ENCODE measurements at regions not wholly inside any gene's neighbourhood (a gene's known extent, or its start where the extent isn't known, plus 50 kb on each side); places are given as distances from the start of the nearest gene placed in this dataset.

DNA sequence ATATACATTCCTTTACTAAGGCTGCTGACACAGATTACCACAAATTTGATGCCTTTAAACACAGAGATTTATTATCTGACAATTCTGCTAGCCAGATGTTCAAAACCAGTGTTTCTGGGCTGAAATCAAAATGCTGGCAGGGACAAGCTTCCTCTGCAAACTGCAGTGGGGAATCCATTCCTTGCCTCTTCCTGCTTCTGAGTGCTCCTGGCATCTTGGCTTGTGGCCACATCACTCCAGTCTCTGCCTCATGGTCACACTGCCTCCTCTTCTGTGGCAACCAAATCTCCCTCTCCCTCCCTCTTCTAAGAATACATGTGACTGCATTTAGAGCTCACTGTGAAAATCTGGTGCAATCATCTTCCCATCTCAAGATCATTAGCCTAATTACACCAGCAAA lies 235.7 kb downstream of the TTC8 start:
- H2AFZ ChIP-seq (ENCODE audit: low read depth, low read length): no peak overlapping the region
- H3K4me2 ChIP-seq (ENCODE audit: low read length): no peak overlapping the region
- H3K9ac ChIP-seq (ENCODE audit: low read length): no peak overlapping the region
- H4K20me1 ChIP-seq (ENCODE audit: insufficient read depth): no peaks in the 10 kb centered on the region
- no peak overlapping the region for H3K27ac ChIP-seq (ENCODE audit: low read length)
- no peak overlapping the region for H3K4me3 ChIP-seq (ENCODE audit: low read length)
- H3K9me3 ChIP-seq (ENCODE audit: low read length): no peaks in the 10 kb centered on the region
- no peaks in the 10 kb centered on the region for H3K9me2 ChIP-seq (ENCODE audit: insufficient read depth, low read length)
- no peaks in the 10 kb centered on the region for H3K36me3 ChIP-seq (ENCODE audit: insufficient read depth, low read length)
- TF ChIP-seq RAD21 (conservative IDR thresholded peaks at IDR 0.05) (no peak), EP300 (conservative IDR thresholded peaks at IDR 0.05; ENCODE audit: poor library complexity, severe bottlenecking) (no peak), EZH2 (IDR thresholded peaks at IDR 0.05; ENCODE audit: borderline replicate concordance, insufficient read depth, low read length, poor library complexity, severe bottlenecking) (no peak), SMC3 (conservative IDR thresholded peaks at IDR 0.05; ENCODE audit: poor library complexity) (no peak), MXI1 (conservative IDR thresholded peaks at IDR 0.05; ENCODE audit: poor library complexity, severe bottlenecking) (no peak), TAF1 (IDR thresholded peaks at IDR 0.05; ENCODE audit: low read depth) (no peak), POLR2AphosphoS5 (IDR thresholded peaks at IDR 0.05) (no peak)
- TF ChIP-seq, protein P1, sequence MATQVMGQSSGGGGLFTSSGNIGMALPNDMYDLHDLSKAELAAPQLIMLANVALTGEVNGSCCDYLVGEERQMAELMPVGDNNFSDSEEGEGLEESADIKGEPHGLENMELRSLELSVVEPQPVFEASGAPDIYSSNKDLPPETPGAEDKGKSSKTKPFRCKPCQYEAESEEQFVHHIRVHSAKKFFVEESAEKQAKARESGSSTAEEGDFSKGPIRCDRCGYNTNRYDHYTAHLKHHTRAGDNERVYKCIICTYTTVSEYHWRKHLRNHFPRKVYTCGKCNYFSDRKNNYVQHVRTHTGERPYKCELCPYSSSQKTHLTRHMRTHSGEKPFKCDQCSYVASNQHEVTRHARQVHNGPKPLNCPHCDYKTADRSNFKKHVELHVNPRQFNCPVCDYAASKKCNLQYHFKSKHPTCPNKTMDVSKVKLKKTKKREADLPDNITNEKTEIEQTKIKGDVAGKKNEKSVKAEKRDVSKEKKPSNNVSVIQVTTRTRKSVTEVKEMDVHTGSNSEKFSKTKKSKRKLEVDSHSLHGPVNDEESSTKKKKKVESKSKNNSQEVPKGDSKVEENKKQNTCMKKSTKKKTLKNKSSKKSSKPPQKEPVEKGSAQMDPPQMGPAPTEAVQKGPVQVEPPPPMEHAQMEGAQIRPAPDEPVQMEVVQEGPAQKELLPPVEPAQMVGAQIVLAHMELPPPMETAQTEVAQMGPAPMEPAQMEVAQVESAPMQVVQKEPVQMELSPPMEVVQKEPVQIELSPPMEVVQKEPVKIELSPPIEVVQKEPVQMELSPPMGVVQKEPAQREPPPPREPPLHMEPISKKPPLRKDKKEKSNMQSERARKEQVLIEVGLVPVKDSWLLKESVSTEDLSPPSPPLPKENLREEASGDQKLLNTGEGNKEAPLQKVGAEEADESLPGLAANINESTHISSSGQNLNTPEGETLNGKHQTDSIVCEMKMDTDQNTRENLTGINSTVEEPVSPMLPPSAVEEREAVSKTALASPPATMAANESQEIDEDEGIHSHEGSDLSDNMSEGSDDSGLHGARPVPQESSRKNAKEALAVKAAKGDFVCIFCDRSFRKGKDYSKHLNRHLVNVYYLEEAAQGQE (IDR thresholded peaks at IDR 0.05; ENCODE audit: borderline replicate concordance): no peak
- TF ChIP-seq, protein P2, sequence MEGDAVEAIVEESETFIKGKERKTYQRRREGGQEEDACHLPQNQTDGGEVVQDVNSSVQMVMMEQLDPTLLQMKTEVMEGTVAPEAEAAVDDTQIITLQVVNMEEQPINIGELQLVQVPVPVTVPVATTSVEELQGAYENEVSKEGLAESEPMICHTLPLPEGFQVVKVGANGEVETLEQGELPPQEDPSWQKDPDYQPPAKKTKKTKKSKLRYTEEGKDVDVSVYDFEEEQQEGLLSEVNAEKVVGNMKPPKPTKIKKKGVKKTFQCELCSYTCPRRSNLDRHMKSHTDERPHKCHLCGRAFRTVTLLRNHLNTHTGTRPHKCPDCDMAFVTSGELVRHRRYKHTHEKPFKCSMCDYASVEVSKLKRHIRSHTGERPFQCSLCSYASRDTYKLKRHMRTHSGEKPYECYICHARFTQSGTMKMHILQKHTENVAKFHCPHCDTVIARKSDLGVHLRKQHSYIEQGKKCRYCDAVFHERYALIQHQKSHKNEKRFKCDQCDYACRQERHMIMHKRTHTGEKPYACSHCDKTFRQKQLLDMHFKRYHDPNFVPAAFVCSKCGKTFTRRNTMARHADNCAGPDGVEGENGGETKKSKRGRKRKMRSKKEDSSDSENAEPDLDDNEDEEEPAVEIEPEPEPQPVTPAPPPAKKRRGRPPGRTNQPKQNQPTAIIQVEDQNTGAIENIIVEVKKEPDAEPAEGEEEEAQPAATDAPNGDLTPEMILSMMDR (IDR thresholded peaks at IDR 0.05; ENCODE audit: poor library complexity, severe bottlenecking): no peak
- H3K27me3 ChIP-seq (ENCODE audit: insufficient read depth, low read depth, low read length): no peaks in the 10 kb centered on the region
- H3F3A ChIP-seq (ENCODE audit: insufficient read depth, low read length, poor library complexity, severe bottlenecking): no peaks in the 10 kb centered on the region
- H3K79me2 ChIP-seq (replicated peaks; ENCODE audit: insufficient read depth, low read length): no peaks in the 10 kb centered on the region

DNA sequence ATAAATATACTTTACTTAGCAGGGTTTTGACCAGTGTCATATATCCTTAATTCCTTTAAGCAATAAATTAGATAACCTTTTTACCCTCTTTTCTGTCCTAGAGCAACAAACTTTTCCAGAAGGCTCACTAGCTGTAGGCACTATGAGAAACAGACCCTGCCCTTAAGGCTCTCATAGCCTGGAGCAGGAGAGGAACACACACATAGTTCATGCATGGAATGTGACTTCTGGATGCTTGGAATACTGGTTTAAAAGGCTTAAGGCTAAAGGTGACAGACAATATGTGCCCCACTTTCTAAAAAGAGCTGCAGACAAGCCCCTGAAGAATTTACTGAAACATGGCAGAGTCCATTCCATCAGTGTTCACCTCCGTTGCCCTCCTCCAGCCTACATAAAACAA lies 237.2 kb downstream of the TTC8 start:
- no peaks in the 10 kb centered on the region for H3F3A ChIP-seq (ENCODE audit: insufficient read depth, low read length, poor library complexity, severe bottlenecking)
- H3K4me2 ChIP-seq (ENCODE audit: low read length): no peak overlapping the region
- H3K9ac ChIP-seq (ENCODE audit: low read length): no peak overlapping the region
- no peaks in the 10 kb centered on the region for H4K20me1 ChIP-seq (ENCODE audit: insufficient read depth)
- H3K4me3 ChIP-seq (ENCODE audit: low read length): no peak overlapping the region
- TF ChIP-seq RAD21 (conservative IDR thresholded peaks at IDR 0.05): no peak
- TF ChIP-seq, protein P2 (IDR thresholded peaks at IDR 0.05; ENCODE audit: poor library complexity, severe bottlenecking): no peak
- H3K79me2 ChIP-seq (replicated peaks; ENCODE audit: insufficient read depth, low read length): no peaks in the 10 kb centered on the region
- H3K27ac ChIP-seq (ENCODE audit: low read length): no peak overlapping the region
- no peaks in the 10 kb centered on the region for H3K9me3 ChIP-seq (ENCODE audit: low read length)
- H3K27me3 ChIP-seq (ENCODE audit: insufficient read depth, low read depth, low read length): no peaks in the 10 kb centered on the region
- no peaks in the 10 kb centered on the region for H3K36me3 ChIP-seq (ENCODE audit: insufficient read depth, low read length)
- no peak overlapping the region for H2AFZ ChIP-seq (ENCODE audit: low read depth, low read length)
- H3K9me2 ChIP-seq (ENCODE audit: insufficient read depth, low read length): no peaks in the 10 kb centered on the region

All from neural cell (in vitro differentiated cells).